ENCODE measurements at regions not wholly inside any gene's neighbourhood (a gene's known extent, or its start where the extent isn't known, plus 50 kb on each side); places are given as distances from the start of the nearest gene placed in this dataset.
"Not testable (repeated sequence)": the region's sequence is repeated elsewhere in the genome, so short reads cannot be mapped to it uniquely, and the experiment has no call there.

GRCh38 chr9:28970241-28970654 is 1397.0 kb upstream of the C9orf72 start:
- in situ Hi-C loops (cut with MboI; ENCODE audit: low pct_unique_long_range_greater_than_20kb in 2 of 9, low sequenced_read_pairs in 9 of 9, unreplicated experiment in 9 of 9) = no loop called here
- no peaks in the 10 kb centered on the region for H3K4me1 ChIP-seq (replicated peaks in 1 of 2)

GRCh38 chr9:28971881-28972280 is 1398.6 kb upstream of the C9orf72 start:
- ATAC-seq (replicated peaks in 6 of 8) = no peak
- in situ Hi-C loops (cut with MboI; ENCODE audit: low pct_unique_long_range_greater_than_20kb in 2 of 9, low sequenced_read_pairs in 9 of 9, unreplicated experiment in 9 of 9) = no loop called here
- Histone ChIP-seq H3K4me1 (replicated peaks in 1 of 2) (no peaks in the 10 kb centered on the region), H3K4me3 (no peak overlapping the region), H3K27ac (no peak overlapping the region)
- 0 to 100% (median 15%) methylated on average over 1 to 2 of the region's 2 CpGs; no CpG with 5 or more reads in 4 of the 10 experiments for WGBS, 10 experiments

More at GRCh38 chr9:28970241-28970654, 1397.0 kb upstream of the C9orf72 start:
- H3K4me3 ChIP-seq = no peak overlapping the region
- WGBS, 10 experiments = 0 to 44% (median 4%) methylated on average over 1 to 3 of the region's 3 CpGs; no CpG with 5 or more reads in 5 of the 10 experiments
- no peak overlapping the region for H3K27ac ChIP-seq
- ATAC-seq (replicated peaks in 6 of 8) = no peak

GRCh38 chr9:28976250-28976649 is 1403.0 kb upstream of the C9orf72 start:
- Histone ChIP-seq H3K27ac (no peak overlapping the region), H3K4me3 (no peak overlapping the region), H3K4me1 (replicated peaks in 1 of 2) (no peaks in the 10 kb centered on the region)
- in situ Hi-C loops (cut with MboI; ENCODE audit: low pct_unique_long_range_greater_than_20kb in 2 of 9, low sequenced_read_pairs in 9 of 9, unreplicated experiment in 9 of 9) = no loop called here
- ATAC-seq (replicated peaks in 6 of 8) = no peak

- no peak overlapping the region for H3K27ac ChIP-seq
- WGBS, 10 experiments = 0 to 82% (median 0%) methylated on average over 1 of the region's 1 CpG; no CpG with 5 or more reads in 3 of the 10 experiments
- no peaks in the 10 kb centered on the region for H3K4me1 ChIP-seq (replicated peaks in 1 of 2)
- in situ Hi-C loops (cut with MboI; ENCODE audit: low pct_unique_long_range_greater_than_20kb in 2 of 9, low sequenced_read_pairs in 9 of 9, unreplicated experiment in 9 of 9) = no loop called here
- H3K4me3 ChIP-seq = no peak overlapping the region
- peak in 1 of 8 experiments; percentile 23 for ATAC-seq (replicated peaks in 6 of 8)
These were observed 1403.4 kb upstream of the C9orf72 start for GRCh38 chr9:28976684-28977083.

- in situ Hi-C loops (cut with MboI; ENCODE audit: low pct_unique_long_range_greater_than_20kb in 2 of 9, low sequenced_read_pairs in 9 of 9, unreplicated experiment in 9 of 9) = no loop called here
- H3K4me1 ChIP-seq (replicated peaks in 1 of 2) = no peaks in the 10 kb centered on the region
- no peak for ATAC-seq (replicated peaks in 6 of 8)
- no peak overlapping the region for H3K4me3 ChIP-seq
- H3K27ac ChIP-seq = no peak overlapping the region
- WGBS, 10 experiments = 0 to 100% (median 67%) methylated on average over 1 of the region's 1 CpG; no CpG with 5 or more reads in 5 of the 10 experiments
These were observed 1407.8 kb upstream of the C9orf72 start for GRCh38 chr9:28981129-28981528.

GRCh38 chr9:28981711-28982110 is 1408.4 kb upstream of the C9orf72 start:
- in situ Hi-C loops (cut with MboI; ENCODE audit: low pct_unique_long_range_greater_than_20kb in 2 of 9, low sequenced_read_pairs in 9 of 9, unreplicated experiment in 9 of 9) = no loop called here
- Histone ChIP-seq H3K4me3 (no peak overlapping the region), H3K27ac (no peak overlapping the region), H3K4me1 (replicated peaks in 1 of 2) (no peaks in the 10 kb centered on the region)
- no peak for ATAC-seq (replicated peaks in 6 of 8)
- WGBS, 10 experiments = 0 to 100% (median 100%) methylated on average over 1 of the region's 1 CpG; no CpG with 5 or more reads in 4 of the 10 experiments

- H3K27ac ChIP-seq = no peak overlapping the region
- 7 to 96% (median 79%) methylated on average over 1 to 3 of the region's 3 CpGs for WGBS, 10 experiments
- no peak overlapping the region for H3K4me3 ChIP-seq
- in situ Hi-C loops (cut with MboI; ENCODE audit: low pct_unique_long_range_greater_than_20kb in 2 of 9, low sequenced_read_pairs in 9 of 9, unreplicated experiment in 9 of 9) = no loop called here
- no peak for ATAC-seq (replicated peaks in 6 of 8)
- H3K4me1 ChIP-seq (replicated peaks in 1 of 2) = no peaks in the 10 kb centered on the region
These were observed 1410.7 kb upstream of the C9orf72 start for GRCh38 chr9:28984016-28984415.

GRCh38 chr9:28990009-28990408 is 1416.7 kb upstream of the C9orf72 start:
- H3K27ac ChIP-seq; ATAC-seq (replicated peaks in 6 of 8); H3K4me3 ChIP-seq; in situ Hi-C loops (cut with MboI; ENCODE audit: low pct_unique_long_range_greater_than_20kb in 2 of 9, low sequenced_read_pairs in 9 of 9, unreplicated experiment in 9 of 9); H3K4me1 ChIP-seq (replicated peaks in 1 of 2): not testable (repeated sequence)
- WGBS, 10 experiments = 0 to 100% (median 80%) methylated on average over 1 to 7 of the region's 12 CpGs; no CpG with 5 or more reads in 4 of the 10 experiments

- in situ Hi-C loops (cut with MboI; ENCODE audit: low pct_unique_long_range_greater_than_20kb in 2 of 9, low sequenced_read_pairs in 9 of 9, unreplicated experiment in 9 of 9) = no loop called here
- H3K4me1 ChIP-seq (replicated peaks in 1 of 2) = no peaks in the 10 kb centered on the region
- no peak for ATAC-seq (replicated peaks in 6 of 8)
- no peak overlapping the region for H3K4me3 ChIP-seq
- no peak overlapping the region for H3K27ac ChIP-seq
These were observed 1425.8 kb upstream of the C9orf72 start for GRCh38 chr9:28999057-28999456.

- H3K4me3 ChIP-seq = no peak overlapping the region
- in situ Hi-C loops (cut with MboI; ENCODE audit: low pct_unique_long_range_greater_than_20kb in 2 of 9, low sequenced_read_pairs in 9 of 9, unreplicated experiment in 9 of 9) = no loop called here
- WGBS, 10 experiments = 3 to 100% (median 81%) methylated on average over 2 to 3 of the region's 3 CpGs
- no peak overlapping the region for H3K27ac ChIP-seq
- no peaks in the 10 kb centered on the region for H3K4me1 ChIP-seq (replicated peaks in 1 of 2)
- ATAC-seq (replicated peaks in 6 of 8) = no peak
These were observed 1426.5 kb upstream of the C9orf72 start for GRCh38 chr9:28999806-29000205.

- WGBS, 10 experiments = 0 to 100% (median 67%) methylated on average over 1 to 3 of the region's 3 CpGs
- in situ Hi-C loops (cut with MboI; ENCODE audit: low pct_unique_long_range_greater_than_20kb in 2 of 9, low sequenced_read_pairs in 9 of 9, unreplicated experiment in 9 of 9) = no loop called here
- ATAC-seq (replicated peaks in 6 of 8) = no peak
- Histone ChIP-seq H3K4me3 (no peak overlapping the region), H3K4me1 (replicated peaks in 1 of 2) (no peaks in the 10 kb centered on the region), H3K27ac (no peak overlapping the region)
These were observed 1427.7 kb upstream of the C9orf72 start for GRCh38 chr9:29001006-29001405.

GRCh38 chr9:29004988-29005387 is 1431.7 kb upstream of the C9orf72 start:
- 0 to 90% (median 34%) methylated on average over 1 of the region's 1 CpG; no CpG with 5 or more reads in 4 of the 10 experiments for WGBS, 10 experiments
- in situ Hi-C loops (cut with MboI; ENCODE audit: low pct_unique_long_range_greater_than_20kb in 2 of 9, low sequenced_read_pairs in 9 of 9, unreplicated experiment in 9 of 9) = no loop called here
- Histone ChIP-seq H3K4me3 (no peak overlapping the region), H3K4me1 (replicated peaks in 1 of 2) (no peaks in the 10 kb centered on the region), H3K27ac (no peak overlapping the region)
- ATAC-seq (replicated peaks in 6 of 8) = no peak

GRCh38 chr9:29006628-29007027 is 1433.3 kb upstream of the C9orf72 start:
- Histone ChIP-seq H3K4me1 (replicated peaks in 1 of 2) (no peaks in the 10 kb centered on the region), H3K4me3 (no peak overlapping the region), H3K27ac (no peak overlapping the region)
- 0 to 93% (median 66%) methylated on average over 1 to 4 of the region's 4 CpGs for WGBS, 10 experiments
- ATAC-seq (replicated peaks in 6 of 8) = peak in 2 of 8 experiments; percentile 43 to 65
- in situ Hi-C loops (cut with MboI; ENCODE audit: low pct_unique_long_range_greater_than_20kb in 2 of 9, low sequenced_read_pairs in 9 of 9, unreplicated experiment in 9 of 9) = no loop called here

GRCh38 chr9:29012911-29013310 is 1439.6 kb upstream of the C9orf72 start:
- ATAC-seq (replicated peaks in 6 of 8) = no peak
- Histone ChIP-seq H3K27ac (no peak overlapping the region), H3K4me1 (replicated peaks in 1 of 2) (no peaks in the 10 kb centered on the region), H3K4me3 (no peak overlapping the region)
- in situ Hi-C loops (cut with MboI; ENCODE audit: low pct_unique_long_range_greater_than_20kb in 2 of 9, low sequenced_read_pairs in 9 of 9, unreplicated experiment in 9 of 9) = no loop called here
- 0 to 100% (median 7%) methylated on average over 2 of the region's 2 CpGs; no CpG with 5 or more reads in 3 of the 10 experiments for WGBS, 10 experiments

Data from motor neuron (in vitro differentiated cells).